Vagina (tissue), 2 donors: ENCODE measurements at regions not wholly inside any gene's neighbourhood (a gene's known extent, or its start where the extent isn't known, plus 50 kb on each side); places are given as distances from the start of the nearest gene placed in this dataset.

Experiments
- CTCF ChIP-seq, 3 experiments: fragments of 450-650 bp in 2 of 3; fragments of 200-600 bp in 1 of 3; sonication (generic) in 1 of 3; IDR thresholded peaks; one replicate each; pipeline ENCODE4 v1.5.1; 2017 to 2019; ENCODE audit warnings: antibody characterized with exemption in 3 of 3, mild to moderate bottlenecking in 2 of 3, moderate library complexity in 2 of 3
- POLR2A ChIP-seq, 2 donors: fragments of 450-650 bp; IDR thresholded peaks; one replicate each; pipeline ENCODE4 v1.6.1; 2017; ENCODE audit warnings: antibody characterized with exemption in 2 of 2, mild to moderate bottlenecking in 2 of 2, moderate library complexity in 2 of 2
- POLR2AphosphoS5 ChIP-seq, 2 donors: sonication (generic); formaldehyde crosslinking; IDR thresholded peaks; one replicate each; pipeline ENCODE4 v1.9.0; 2017; ENCODE audit warnings: antibody characterized with exemption in 2 of 2, mild to moderate bottlenecking in 2 of 2, low read depth in 1 of 2; ENCODE audit not compliant: insufficient read depth in 1 of 2

GRCh38 chr9:73853549-73853948 lies 643.6 kb upstream of the RORB start:
- no peak for TF ChIP-seq CTCF (IDR thresholded peaks at IDR 0.05)
- no peak for TF ChIP-seq POLR2AphosphoS5 (IDR thresholded peaks at IDR 0.05; ENCODE audit: insufficient read depth in 1 of 2, low read depth in 1 of 2)
- TF ChIP-seq POLR2A (IDR thresholded peaks at IDR 0.05): no peak
